Posterior cingulate gyrus (tissue), 11 donors: ENCODE measurements at regions not wholly inside any gene's neighbourhood (a gene's known extent, or its start where the extent isn't known, plus 50 kb on each side); places are given as distances from the start of the nearest gene placed in this dataset.

Source experiments
- DNase-seq, 10 donors: peaks; one replicate each; pipeline versions ENCODE4 v3.0.0 to v3.0.0-alpha.2; 2020 to 2021; ENCODE audit warnings: mixed read lengths in 3 of 10
- intact Hi-C: fragments of 100-400 bp; cut with DNase I; formaldehyde crosslinking; loops from one replicate; pipeline ENCODE4 v1.15.1; 2023

DNA sequence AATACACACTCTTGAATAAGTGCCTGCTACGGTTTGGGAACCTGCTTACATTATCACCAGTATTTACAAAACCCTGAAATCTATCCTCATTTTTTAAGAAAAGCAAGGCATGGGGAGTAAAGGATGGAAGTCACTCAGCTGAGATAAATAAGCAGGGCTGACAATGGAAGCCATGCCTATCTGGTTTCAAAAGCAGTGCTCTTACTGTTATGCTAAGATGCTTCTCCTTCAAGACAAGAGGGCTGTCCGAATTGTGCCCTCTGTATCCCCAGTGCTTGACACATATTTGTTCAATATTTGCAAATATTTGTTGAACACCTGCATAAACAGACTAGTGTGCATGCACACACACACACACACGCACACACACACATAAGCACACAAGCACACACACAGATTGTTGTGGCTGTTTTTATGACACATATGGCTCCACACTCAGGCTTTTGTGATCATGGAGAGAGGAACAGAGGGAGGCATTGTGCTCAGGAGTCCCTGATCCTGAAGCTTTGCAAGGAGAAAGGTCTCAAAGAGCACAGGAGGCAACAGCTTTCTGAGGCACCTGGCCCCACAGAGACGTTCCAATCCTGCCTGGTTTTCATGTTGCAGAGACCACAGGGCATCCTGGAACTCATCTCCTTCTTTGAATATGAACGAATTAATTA lies 401.6 kb upstream of the CDH11 start:
- intact Hi-C loops, result no loop called here
- DNase-seq, result no peak

DNA sequence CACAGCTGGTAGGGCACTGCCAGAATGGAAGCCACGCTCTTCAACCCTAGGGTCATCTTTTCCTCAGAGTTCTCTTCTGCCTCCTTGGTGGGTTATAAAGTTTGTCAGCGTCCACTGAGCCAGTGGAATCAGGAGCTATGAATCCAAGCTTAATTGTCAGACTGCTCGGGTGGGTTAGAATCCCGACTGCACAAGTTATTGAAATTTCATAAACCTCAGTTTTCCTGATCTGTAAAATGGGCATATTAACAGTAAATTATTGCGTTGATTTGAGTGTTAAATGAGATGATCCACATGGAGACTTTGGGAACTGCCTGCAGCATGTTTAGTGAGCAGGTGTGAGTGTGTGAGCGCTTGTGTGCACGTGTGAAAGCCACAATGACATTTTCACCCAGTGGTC lies 400.5 kb upstream of the CDH11 start:
- intact Hi-C loops, result no loop called here
- no peak for DNase-seq

DNA sequence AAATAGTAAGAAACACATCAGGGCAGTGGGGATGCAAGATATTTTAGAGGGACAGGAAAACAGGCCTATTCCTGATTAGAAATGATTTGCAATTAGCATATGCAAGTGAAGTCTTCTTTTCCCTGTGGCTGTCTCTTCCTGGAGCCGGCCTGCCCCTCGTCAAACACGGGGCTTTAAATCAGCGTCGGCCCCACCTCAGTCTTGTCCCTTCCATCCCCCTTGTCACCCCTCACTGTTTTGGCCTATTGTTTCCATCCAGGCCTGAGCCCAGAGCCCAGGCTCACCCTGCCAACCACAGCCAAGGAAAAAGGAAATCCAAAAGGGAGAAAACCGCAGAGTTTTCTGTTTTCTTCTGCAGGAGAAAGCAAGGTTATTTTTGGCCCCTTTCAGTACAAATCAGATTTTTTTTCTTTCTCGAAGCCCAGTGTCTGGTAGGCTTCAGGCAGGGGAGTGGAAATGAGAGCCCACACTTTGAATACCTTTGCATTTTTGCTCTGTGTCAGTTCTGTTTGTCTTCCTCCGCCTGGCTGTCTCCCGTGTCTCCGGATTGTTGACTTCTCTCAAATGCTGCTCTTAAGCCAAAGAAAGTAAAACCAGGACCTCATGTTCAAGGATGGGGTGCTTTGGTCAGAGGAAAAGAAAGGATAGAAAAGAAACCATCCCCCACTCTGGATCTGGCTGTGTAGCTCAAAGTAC lies 399.9 kb upstream of the CDH11 start:
- intact Hi-C loops, result no loop called here
- no peak for DNase-seq

DNA sequence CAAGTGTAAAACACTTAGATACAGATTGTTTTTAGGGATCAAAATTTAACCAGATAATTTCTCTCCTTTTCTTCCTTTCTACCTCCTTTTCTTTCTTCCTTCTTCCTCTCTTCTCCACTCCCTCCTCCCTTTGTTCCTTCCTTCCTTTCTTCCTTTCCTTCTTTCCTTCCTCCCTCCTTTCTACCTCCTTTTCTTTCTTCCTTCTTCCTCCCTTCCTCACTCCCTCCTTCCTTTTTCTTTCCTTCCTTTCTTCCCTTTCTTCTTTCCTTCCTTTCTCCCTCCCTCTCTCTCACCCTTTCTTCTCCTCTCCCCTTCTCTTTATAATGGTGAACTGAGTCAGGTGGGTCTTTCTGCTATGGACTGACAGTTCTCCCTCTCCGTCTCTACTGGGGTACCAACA lies 397.5 kb upstream of the CDH11 start:
- DNase-seq, result no peak
- intact Hi-C loops, result no loop called here

DNA sequence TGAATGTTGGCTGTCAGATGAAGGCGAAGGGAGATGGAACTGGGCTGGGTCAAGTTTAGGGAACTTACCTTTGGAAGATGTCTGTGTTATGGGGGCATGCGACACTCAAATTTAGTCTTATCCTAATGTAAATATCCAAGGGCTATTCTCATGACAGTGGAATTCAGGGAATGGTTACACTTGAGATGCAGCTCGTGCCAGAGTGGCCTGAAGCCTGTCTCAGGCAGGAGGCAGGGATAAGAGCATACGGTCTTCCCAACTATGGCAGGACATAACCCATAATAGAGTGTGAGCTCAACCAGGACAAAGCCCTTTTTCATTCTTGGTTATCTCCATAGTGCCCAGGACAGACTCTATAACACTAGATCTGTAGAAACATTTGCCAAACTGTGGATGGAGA lies 393.3 kb upstream of the CDH11 start:
- intact Hi-C loops, result no loop called here
- no peak for DNase-seq

DNA sequence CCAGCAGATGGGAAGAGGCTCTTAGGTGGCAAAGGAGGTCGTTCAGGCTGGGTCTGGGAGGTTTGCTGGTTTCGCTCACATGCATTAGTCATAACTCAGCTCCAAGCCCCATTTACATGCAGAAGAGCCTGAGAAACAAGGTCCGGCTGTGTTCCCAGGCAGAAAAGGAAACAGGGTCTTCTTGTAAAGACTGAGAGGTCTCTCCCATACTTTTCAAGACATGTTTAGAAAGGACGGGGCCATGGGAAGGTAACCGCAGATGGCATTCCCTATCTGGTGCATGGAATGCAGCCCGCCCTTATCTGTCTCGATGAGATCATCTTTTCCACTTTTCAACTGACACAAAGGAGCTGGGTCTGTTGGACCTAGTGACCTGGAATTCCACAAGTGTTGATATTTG lies 389.0 kb upstream of the CDH11 start:
- no peak for DNase-seq
- intact Hi-C loops, result no loop called here

DNA sequence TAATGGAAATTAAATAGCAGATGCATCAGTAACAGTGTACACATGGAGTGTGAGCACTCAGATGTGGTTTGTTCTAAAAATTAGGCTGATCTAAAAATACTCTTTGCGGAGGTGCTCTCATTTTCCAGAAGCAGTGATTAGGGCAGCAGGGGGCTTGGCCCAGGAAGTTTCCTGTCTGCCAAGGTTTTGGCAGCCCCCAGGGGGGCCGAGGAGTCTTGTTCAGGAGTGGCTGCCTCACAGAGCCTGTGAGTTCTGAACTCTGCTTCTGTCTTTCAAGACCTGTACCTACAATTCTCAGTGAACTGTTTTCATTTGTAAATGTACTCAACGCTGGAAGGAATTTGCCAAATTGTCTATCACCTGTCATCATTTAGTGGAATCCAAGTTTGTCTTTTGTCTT lies 388.4 kb upstream of the CDH11 start:
- DNase-seq, result no peak
- intact Hi-C loops, result no loop called here

DNA sequence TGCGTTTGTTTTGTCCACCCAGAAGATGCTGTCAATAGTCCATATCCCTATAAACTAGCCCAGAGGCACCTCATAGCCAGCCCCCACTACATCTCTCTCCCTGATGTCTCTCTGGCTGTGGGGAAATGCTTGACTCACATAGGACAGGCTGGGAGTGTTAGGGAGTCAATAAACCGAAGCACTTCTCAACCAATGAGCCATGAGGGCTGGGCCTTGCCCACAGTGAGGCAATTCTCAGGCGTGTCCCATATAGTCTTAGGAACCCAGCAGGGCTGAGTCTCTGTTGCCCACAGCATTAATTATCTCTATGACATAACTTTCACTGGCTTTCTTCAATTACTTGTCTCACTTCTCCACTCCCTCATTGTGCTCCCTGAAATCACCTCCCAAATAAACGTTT lies 387.3 kb upstream of the CDH11 start:
- intact Hi-C loops, result no loop called here
- DNase-seq, result no peak

DNA sequence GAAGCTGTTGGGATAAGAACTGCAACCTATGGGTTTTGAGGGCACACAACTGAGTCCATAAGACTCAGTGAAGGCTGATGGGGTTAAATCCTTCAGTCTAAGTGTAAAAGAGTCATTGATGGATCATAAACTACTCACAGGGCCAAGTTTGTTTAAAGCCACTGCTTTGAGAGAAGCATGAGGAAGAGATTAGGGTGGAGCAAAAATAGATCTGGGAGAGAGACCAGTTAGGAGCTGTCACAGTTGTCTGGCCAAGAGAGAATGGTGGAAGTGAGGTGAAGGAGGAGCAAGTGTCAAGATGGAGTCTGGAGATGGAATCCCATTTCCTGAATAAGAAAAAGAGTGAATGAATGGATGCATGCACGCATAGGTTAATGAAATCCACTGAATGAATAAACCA lies 379.1 kb upstream of the CDH11 start:
- DNase-seq, result no peak
- intact Hi-C loops, result no loop called here

DNA sequence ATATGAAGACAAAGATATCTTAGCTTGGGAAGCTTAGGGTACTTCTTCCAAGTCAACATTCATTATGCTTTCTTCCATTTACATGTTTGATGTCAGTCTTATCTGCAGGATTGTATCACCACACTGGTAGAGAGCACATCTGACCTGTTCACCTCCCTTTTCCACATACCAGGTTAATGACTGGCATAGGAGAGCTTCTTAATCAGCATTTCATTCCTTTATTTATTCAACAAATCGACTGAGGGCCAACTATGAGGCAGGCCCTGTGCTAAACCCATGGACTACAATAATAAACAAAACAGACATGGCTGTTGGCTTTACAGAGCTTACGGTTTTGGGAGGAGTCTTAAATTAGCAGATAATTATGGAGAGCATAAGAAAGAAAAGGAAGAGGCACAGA lies 378.1 kb upstream of the CDH11 start:
- intact Hi-C loops, result no loop called here
- no peak for DNase-seq

DNA sequence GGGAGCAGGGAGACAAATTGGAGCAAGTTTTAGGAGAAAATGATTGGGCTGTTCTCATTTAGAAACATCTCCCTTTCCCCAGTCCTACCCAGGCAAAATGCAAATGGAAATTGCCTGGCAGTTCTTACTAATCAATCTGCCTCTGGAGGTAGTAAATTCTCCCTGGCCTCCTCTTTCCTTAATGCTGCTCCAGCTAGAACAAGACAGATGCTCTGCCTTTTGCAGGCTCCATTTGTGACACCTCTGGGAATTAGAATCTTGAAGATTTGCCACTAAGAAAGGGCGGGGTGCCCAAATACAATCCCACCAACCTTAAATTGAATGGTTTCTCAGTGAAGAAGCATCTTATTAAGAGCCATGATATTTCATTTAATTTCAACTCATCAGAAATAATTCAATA lies 377.7 kb upstream of the CDH11 start:
- intact Hi-C loops, result no loop called here
- DNase-seq, result no peak

DNA sequence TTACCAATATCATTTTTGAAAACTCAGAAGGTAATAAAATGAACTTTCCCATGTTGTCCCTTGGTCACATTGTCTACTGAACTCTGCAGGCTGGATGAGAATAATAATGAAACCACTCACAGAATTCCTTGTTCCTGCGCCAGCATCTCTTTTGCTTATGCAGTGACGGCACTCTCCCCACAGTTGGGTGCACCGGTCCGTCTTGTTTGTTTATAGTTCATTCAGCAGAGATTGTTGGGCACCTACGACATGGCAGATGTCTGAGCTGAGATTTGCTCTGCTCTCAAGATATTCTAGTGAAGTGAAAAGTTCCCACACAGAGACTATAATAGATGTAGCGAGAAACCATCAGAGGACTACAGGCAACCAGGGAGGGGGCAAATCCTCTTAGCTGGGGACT lies 375.7 kb upstream of the CDH11 start:
- intact Hi-C loops, result no loop called here
- peak in 2 of 10 donors; percentile 14 to 80 for DNase-seq

DNA sequence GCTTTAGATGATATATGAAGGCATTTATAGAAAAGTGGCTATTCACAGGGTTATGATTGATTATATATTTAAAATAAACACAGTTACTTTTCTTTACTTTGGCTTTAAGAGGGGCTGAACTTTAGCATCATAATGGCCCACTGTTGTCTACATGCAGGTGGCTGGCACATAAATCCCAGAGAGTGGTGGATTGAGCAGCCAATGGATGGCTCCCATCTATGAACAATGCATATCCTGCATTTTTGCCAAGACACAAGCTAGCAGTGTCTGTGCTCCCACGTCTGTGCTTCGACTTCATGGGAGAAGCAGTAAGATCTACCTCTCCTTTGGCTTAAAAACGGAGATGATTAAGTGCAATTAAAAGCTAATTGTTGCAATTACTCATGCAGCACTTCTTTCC lies 373.2 kb upstream of the CDH11 start:
- intact Hi-C loops, result no loop called here
- no peak for DNase-seq

DNA sequence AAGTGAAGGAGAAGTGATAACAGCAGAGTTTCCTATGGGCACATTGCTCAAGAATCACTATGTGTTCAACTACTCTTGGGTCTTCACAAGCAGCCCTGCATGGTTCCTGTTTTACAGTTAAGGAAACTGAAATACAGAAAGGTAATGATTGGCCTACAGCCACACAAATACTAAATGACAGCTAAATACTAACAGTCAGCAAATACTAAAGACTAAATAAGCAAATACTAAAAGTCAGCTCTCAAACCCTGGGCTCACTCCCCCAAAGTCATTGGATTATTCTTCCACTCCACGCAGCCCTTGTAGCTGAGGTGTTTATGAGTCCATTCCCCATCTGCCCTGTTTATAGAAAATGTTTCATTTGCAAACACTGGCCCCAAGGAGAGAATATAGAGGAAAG lies 372.7 kb upstream of the CDH11 start:
- intact Hi-C loops, result no loop called here
- DNase-seq, result no peak

DNA sequence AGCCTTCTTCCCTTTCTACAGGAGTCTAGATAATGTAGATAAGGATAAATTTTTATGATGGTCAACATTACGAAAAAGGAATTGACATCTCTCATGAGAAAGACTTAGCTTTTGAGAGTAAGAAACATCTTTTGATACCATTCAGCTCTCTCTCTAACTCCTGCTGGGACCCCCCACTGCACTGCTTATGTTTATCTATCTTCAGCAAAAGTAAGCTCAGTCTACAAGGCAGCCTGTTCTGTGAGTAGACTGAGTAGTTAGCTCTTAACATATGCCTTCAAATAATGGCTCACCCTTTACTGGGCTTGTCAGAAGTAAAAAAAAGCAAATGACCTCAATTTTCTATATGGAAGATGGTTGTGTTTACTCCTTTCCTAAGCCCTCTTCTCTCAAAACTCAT lies 372.2 kb upstream of the CDH11 start:
- intact Hi-C loops, result no loop called here
- DNase-seq, result no peak

DNA sequence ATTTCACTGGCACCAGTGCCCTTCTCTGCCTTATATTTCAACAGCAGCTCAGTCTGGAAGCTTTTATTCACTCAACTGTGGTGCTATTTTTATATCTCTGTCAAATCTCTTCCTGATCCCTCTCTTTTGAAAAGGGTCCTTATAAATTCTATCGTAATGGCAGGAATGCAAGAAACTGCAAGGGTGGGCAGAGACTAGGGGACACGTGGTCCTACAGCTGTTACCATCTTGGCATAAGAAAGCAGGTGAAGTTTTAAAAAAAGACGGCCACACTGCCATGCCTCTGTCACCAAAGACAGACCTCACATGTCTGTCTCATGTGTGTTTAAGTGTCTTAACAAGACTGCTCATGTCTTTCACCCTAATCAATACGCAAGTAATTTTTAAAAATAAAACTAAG lies 368.4 kb upstream of the CDH11 start:
- intact Hi-C loops, result no loop called here
- DNase-seq, result no peak

DNA sequence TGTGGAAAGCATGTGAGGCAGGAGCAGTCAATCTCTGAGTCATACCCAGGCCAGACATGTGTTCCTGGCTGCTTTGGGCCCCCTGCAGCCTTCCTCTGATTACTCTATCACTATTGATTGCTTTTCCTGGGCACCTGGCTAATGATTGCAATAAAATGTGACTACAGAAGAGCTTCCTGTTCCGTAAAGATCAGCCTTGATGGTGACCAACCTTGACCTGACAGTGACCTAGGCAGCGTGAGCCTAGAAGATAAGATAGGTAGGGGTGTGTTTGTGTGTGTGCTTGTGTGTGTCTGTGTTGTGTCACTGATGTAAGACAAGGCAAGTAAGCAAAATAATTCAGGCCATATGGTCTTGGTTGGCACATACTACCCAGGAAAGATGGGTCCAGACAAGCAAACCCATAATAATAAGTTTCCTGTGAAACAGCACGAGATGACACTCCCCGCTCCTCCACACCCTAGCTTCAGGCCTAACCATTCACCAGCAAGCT lies 367.7 kb upstream of the CDH11 start:
- no peak for DNase-seq
- intact Hi-C loops, result no loop called here

DNA sequence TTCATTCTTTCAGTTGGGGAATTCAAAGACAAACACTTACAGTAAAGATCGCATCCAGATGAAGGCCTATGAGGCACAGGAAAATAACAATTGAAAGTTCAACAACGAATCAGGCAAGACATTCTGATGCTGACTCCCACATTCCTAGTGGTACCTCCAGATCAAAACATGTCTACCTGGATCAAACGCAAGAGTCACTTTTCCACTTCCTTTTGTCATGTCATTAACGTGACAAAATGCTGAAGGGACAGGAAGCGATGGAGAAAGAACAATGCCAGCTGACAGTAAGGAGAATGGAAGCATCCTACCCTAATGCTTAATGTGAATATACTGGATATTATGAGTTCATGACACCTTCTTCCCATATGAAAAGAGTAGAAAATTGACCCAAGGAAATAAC lies 365.4 kb upstream of the CDH11 start:
- intact Hi-C loops, result no loop called here
- no peak for DNase-seq

DNA sequence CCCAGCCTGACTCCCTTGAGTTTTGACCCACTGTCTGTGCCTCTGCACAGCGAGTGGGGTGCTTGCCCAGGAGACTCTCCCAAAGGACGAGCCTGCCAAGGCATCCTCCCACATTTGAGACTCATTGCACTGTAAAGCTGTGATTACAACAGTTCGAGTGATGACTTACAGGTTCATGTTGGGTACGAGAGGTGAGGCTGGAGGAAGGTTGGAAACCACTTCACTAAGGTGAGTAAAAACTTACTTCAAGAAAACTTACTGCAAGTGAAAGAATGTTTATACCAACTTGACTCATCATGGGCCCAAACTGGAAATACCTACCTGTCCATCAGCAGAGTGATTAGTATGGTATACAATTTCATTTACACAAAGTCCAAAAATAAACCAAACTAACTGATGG lies 360.1 kb upstream of the CDH11 start:
- no peak for DNase-seq
- intact Hi-C loops, result no loop called here

DNA sequence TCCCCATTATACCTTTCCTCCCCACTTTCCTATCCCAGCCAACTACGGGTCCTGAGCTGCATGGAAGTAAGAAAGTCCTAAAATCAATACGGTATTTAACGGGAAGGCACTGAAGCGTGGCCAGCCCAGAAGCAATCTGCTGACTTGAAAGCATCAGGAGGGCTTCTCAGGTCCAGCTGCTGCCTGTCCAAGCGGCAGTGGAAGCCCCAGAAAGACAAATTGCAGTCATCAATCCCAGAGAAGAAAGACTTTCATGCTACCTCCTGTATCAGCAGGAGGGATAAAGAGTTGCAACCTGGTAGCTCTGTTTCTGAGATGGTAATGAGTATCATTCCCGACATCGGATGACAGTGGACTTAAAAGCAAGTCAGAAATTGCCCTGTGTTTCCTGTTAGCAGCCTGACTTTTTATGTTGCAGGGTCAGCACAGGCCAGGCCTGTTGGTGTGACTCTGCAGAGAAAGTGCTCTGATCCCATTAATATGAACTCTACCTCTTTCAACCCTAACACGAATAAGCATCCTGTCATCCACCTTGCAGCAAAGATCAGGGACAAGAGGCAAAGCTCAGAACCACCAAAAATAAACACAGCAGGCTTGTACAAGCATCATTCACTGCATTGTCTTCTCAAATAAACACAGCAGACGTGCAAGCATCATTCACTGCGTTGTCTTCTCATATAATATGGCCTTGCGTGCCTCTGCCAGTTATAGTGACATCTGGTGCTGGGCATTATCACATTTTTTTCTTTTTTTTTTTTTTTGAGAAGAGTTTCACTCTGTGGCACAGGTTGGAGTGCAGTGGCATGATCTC lies 358.6 kb upstream of the CDH11 start:
- intact Hi-C loops, result no loop called here
- no peak for DNase-seq

DNA sequence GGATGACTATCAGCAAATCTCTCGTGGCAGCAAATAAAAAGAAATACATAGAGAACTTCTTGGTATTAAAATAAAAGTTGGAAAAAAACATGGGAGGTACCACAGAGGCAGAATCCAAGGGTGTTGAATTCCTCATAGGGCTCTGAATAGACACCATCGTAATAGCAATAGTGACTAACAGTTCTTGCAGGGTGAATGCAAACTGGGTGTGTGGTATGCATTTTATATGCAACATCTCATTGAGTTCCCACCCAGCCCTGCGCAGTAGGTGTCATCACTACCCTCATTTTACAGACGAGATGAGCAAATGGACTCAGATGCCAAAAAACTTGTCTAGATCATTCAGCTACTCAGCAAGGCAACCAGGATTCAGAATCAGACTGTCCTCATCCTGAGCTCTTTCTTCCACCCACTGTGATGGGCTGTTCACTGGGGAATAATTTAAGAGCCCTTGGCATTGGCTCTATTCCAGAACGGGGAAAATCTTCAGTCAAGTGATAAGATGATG lies 354.6 kb upstream of the CDH11 start:
- intact Hi-C loops, result no loop called here
- DNase-seq, result no peak

DNA sequence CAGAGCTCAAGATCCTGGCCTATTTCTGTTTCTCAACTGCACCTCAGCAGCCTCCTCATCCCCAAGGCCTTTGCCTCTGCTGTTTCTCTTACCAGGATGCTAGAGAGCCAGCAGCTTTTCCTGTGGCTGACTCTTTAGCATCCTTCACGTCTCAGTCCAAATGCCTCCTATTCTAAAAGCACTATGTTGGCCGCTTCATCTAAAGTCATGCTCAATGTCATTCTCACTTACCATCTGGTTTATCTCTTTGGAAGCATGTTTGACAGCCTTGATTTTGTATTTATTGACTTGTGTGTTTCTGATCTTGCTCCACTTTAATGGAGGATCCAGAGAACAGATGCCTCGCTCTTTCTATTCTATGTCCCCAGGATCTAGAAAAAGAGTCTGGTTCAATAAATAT lies 351.8 kb upstream of the CDH11 start:
- intact Hi-C loops, result no loop called here
- DNase-seq, result no peak
